SU-DHL-6 (cell line): ENCODE measurements at regions not wholly inside any gene's neighbourhood (a gene's known extent, or its start where the extent isn't known, plus 50 kb on each side); places are given as distances from the start of the nearest gene placed in this dataset.

ENCODE experiments used
- H2AFZ ChIP-seq: fragments of 200-600 bp; sonication (generic); 2 replicates; pipeline ENCODE4 v1.6.1; 2014; ENCODE audit warnings: low read depth, mild to moderate bottlenecking, moderate library complexity, mixed read lengths, antibody characterized with exemption, low read length; ENCODE audit not compliant: severe bottlenecking
- H3F3A ChIP-seq: fragments of 200-600 bp; shearing (Covaris generic); 2 replicates; pipeline ENCODE4 v1.6.0; 2016; ENCODE audit warnings: antibody characterized with exemption, mild to moderate bottlenecking; ENCODE audit not compliant: insufficient read depth
- H3K27ac ChIP-seq: fragments of 200-600 bp; sonication (generic); 2 replicates; pipeline ENCODE4 v1.5.1; 2016; ENCODE audit warnings: low read depth, mild to moderate bottlenecking, low read length, moderate library complexity, mixed read lengths
- H3K27me3 ChIP-seq: fragments of 200-600 bp; sonication (generic), shearing (Covaris generic); 2 replicates; pipeline ENCODE4 v1.6.0; 2014; ENCODE audit warnings: mild to moderate bottlenecking, low read length
- H3K36me3 ChIP-seq: fragments of 200-600 bp; sonication (generic); 2 replicates; pipeline ENCODE4 v1.6.1; 2014; ENCODE audit warnings: mild to moderate bottlenecking, low read length, mixed read lengths
- H3K4me2 ChIP-seq: fragments of 300-600, 200-600 bp; shearing (Covaris generic), sonication (generic); 2 replicates; pipeline ENCODE4 v1.6.0; 2014; ENCODE audit warnings: low read length, low read depth, mild to moderate bottlenecking; ENCODE audit not compliant: poor library complexity, severe bottlenecking
- H3K4me3 ChIP-seq: fragments of 200-600 bp; sonication (generic); 2 replicates; pipeline ENCODE4 v1.5.1; 2014; ENCODE audit warnings: antibody characterized with exemption, low read length, mild to moderate bottlenecking, mixed read lengths; ENCODE audit not compliant: insufficient read depth, poor library complexity, severe bottlenecking
- H3K79me2 ChIP-seq: fragments of 200-600 bp; sonication (generic); 2 replicates; pipeline ENCODE4 v1.6.1; 2014; ENCODE audit warnings: mild to moderate bottlenecking, low read length, moderate library complexity; ENCODE audit not compliant: insufficient read depth
- H3K9ac ChIP-seq: fragments of 200-600 bp; sonication (generic); 2 replicates; pipeline ENCODE4 v1.7.0; 2014; ENCODE audit warnings: mild to moderate bottlenecking, low read length
- H3K9me2 ChIP-seq: fragments of 200-600 bp; sonication (generic); replicated peaks from 2 replicates; pipeline ENCODE4 v1.6.1; 2014; ENCODE audit warnings: low read length; ENCODE audit not compliant: insufficient read depth
- H3K9me3 ChIP-seq: fragments of 200-600 bp; sonication (generic); 2 replicates; pipeline ENCODE4 v1.6.1; 2014; ENCODE audit warnings: low read length, mixed read lengths; ENCODE audit not compliant: insufficient read depth
- H4K20me1 ChIP-seq: fragments of 200-600 bp; sonication (generic); 2 replicates; pipeline ENCODE4 v1.6.1; 2014; ENCODE audit warnings: low read depth, mild to moderate bottlenecking, antibody characterized with exemption, low read length, moderate library complexity, mixed read lengths
- EZH2phosphoT487 ChIP-seq: fragments of 200-600 bp; sonication (generic), shearing (Covaris generic); conservative IDR thresholded peaks from 2 replicates; pipeline ENCODE4 v1.6.1; 2018; ENCODE audit warnings: mild to moderate bottlenecking, antibody characterized with exemption, low read length, moderate library complexity, mixed read lengths
- TF ChIP-seq, protein P1 (sequence below): fragments of 200-600 bp; sonication (generic); IDR thresholded peaks from one replicate; pipeline ENCODE4 v1.5.1; 2017; ENCODE audit warnings: antibody characterized with exemption, mild to moderate bottlenecking, low read length, moderate library complexity; ENCODE audit not compliant: insufficient read depth, poor library complexity, severe bottlenecking

DNA sequence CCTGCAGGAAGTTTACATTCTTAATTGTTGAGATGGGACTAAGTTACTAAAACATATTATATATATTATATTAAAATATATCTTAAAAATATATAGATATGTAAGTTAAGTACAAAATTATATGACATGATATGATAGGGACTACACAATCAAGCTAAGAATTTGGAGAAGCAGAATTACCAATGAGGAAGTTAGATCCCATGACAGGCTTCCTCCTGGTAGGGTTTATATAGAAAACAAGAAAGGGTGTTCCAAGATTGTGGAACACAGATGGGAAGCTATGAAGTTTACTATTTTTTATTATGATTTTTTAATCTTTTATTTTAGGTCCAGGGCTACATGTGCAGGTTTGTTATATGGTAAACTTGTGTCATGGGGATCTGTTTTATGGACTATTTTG is 260.8 kb upstream of the ZFHX3 start:
- no peaks in the 10 kb centered on the region for H3K79me2 ChIP-seq
- H3K4me3 ChIP-seq, result no peak overlapping the region
- no peaks in the 10 kb centered on the region for H3K9me3 ChIP-seq
- TF ChIP-seq, protein P1, sequence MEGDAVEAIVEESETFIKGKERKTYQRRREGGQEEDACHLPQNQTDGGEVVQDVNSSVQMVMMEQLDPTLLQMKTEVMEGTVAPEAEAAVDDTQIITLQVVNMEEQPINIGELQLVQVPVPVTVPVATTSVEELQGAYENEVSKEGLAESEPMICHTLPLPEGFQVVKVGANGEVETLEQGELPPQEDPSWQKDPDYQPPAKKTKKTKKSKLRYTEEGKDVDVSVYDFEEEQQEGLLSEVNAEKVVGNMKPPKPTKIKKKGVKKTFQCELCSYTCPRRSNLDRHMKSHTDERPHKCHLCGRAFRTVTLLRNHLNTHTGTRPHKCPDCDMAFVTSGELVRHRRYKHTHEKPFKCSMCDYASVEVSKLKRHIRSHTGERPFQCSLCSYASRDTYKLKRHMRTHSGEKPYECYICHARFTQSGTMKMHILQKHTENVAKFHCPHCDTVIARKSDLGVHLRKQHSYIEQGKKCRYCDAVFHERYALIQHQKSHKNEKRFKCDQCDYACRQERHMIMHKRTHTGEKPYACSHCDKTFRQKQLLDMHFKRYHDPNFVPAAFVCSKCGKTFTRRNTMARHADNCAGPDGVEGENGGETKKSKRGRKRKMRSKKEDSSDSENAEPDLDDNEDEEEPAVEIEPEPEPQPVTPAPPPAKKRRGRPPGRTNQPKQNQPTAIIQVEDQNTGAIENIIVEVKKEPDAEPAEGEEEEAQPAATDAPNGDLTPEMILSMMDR, result no peak
- TF ChIP-seq EZH2phosphoT487, result no peak
- H3K27ac ChIP-seq, result no peak overlapping the region
- no peak overlapping the region for H3K4me2 ChIP-seq
- H2AFZ ChIP-seq, result no peak overlapping the region
- no peaks in the 10 kb centered on the region for H3K9me2 ChIP-seq
- no peak overlapping the region for H3K9ac ChIP-seq
- no peaks in the 10 kb centered on the region for H3F3A ChIP-seq
- H4K20me1 ChIP-seq, result no peaks in the 10 kb centered on the region
- H3K36me3 ChIP-seq, result no peaks in the 10 kb centered on the region
- no peaks in the 10 kb centered on the region for H3K27me3 ChIP-seq

DNA sequence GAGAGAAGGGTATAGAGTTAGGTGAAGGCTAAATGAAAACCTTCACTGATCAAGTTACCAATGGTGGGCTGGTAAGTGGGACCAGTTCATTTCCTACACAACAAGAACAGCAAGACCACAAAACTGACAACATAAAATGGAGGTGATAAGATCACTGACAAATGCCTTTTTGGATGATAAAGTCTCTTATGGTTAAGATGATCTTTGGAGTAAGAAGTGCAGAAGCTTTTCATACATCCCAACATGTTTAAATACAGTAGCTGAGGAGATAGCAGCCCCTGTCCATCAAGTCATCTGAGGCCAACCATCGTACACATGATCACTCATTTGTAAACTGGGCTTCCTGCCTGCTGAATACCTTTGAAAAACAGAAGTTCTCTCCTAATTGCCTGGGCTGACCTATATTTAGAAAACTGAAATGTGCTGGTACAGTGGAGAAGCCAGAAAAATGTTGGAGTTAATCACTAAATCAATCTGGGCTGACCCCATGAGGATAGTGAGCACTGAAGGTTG is 259.0 kb upstream of the ZFHX3 start:
- H3K9me3 ChIP-seq, result no peaks in the 10 kb centered on the region
- H3K4me2 ChIP-seq, result no peak overlapping the region
- no peaks in the 10 kb centered on the region for H4K20me1 ChIP-seq
- H3K27ac ChIP-seq, result no peak overlapping the region
- H3K9ac ChIP-seq, result no peak overlapping the region
- H3K4me3 ChIP-seq, result no peak overlapping the region
- H3F3A ChIP-seq, result no peaks in the 10 kb centered on the region
- H2AFZ ChIP-seq, result no peak overlapping the region
- no peaks in the 10 kb centered on the region for H3K79me2 ChIP-seq
- H3K36me3 ChIP-seq, result no peaks in the 10 kb centered on the region
- no peak for TF ChIP-seq EZH2phosphoT487
- TF ChIP-seq, protein P1, result no peak
- H3K9me2 ChIP-seq, result no peaks in the 10 kb centered on the region
- H3K27me3 ChIP-seq, result no peaks in the 10 kb centered on the region

DNA sequence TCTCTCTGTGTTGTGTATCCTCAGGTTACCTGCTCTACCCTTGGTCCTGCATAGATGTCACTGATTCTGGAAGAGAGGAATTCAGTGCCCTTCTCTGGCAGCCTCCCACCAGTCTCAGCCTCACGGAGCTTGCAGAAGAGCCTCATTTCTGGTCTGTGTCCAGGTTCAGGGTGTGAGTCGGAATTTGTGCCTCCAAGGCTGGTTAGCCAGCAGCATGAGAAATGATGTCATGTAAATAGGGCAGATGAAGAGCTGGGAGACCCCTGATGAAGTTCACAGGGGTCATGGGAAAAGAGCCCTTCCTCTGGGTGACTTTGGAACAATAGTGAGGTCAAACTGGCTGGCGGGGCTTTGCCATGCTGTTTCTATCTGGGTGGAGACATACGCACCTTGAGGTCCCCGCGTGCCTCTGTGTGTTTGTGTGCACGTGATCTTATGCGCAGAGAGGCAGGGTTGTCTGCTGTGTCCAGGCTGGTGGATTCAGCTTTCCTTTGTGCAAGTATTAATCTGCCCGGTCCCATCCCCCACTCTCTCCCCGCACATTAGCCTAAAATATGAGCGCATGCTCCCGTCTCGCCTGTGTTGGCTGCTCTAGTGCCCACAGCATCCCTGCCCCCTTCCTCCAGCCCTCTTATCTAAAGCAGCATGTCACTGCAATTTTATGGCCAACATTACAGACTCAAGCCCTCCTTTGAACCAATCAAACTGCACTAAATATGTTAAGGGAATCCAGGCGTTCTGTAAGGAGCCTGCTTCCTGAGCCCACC is 256.3 kb upstream of the ZFHX3 start:
- no peaks in the 10 kb centered on the region for H3K27me3 ChIP-seq

More for the DNA sequence above, 256.3 kb upstream of the ZFHX3 start:
- H3K36me3 ChIP-seq, result no peaks in the 10 kb centered on the region
- no peaks in the 10 kb centered on the region for H3K79me2 ChIP-seq
- no peak overlapping the region for H2AFZ ChIP-seq
- no peaks in the 10 kb centered on the region for H3K9me2 ChIP-seq
- no peak overlapping the region for H3K27ac ChIP-seq
- no peak overlapping the region for H3K4me2 ChIP-seq
- no peak for TF ChIP-seq EZH2phosphoT487
- TF ChIP-seq, protein P1, result no peak
- H3K9ac ChIP-seq, result no peak overlapping the region
- no peaks in the 10 kb centered on the region for H3K9me3 ChIP-seq
- H3F3A ChIP-seq, result no peaks in the 10 kb centered on the region
- no peaks in the 10 kb centered on the region for H4K20me1 ChIP-seq
- no peak overlapping the region for H3K4me3 ChIP-seq
